HEK293T (cell line): ENCODE measurements at regions not wholly inside any gene's neighbourhood (a gene's known extent, or its start where the extent isn't known, plus 50 kb on each side); places are given as distances from the start of the nearest gene placed in this dataset.

ENCODE experiments used
- CTCF ChIA-PET: fragments of 350-600 bp; formaldehyde crosslinking; extraction: SDS; loops from one replicate; lab custom pipeline; 2021; ENCODE audit warnings: antibody characterized with exemption, inconsistent platforms; lab: Yijun Ruan, JAX
- POLR2A ChIA-PET: fragments of 350-600 bp; formaldehyde crosslinking; extraction: SDS; loops from one replicate; lab custom pipeline; 2020; ENCODE audit warnings: antibody characterized with exemption, inconsistent platforms; lab: Yijun Ruan, JAX
- DNase-seq: peaks from one replicate; pipeline ENCODE4 v3.0.0; 2012; ENCODE audit warnings: mixed read lengths; ENCODE audit errors: extremely low spot score
- ARNT ChIP-seq: fragments of 450-650 bp; IDR thresholded peaks from 2 replicates; pipeline ENCODE4 v1.6.1; 2017; ENCODE audit warnings: mild to moderate bottlenecking
- BHLHE40 ChIP-seq: fragments of 450-650 bp; IDR thresholded peaks from 2 replicates; pipeline ENCODE4 v1.6.1; 2016; ENCODE audit warnings: mild to moderate bottlenecking, moderate library complexity, borderline replicate concordance
- CTBP1 ChIP-seq: fragments of 450-650 bp; IDR thresholded peaks from 2 replicates; pipeline ENCODE4 v1.6.1; 2016; ENCODE audit warnings: borderline replicate concordance
- ELF4 ChIP-seq: fragments of 450-650 bp; IDR thresholded peaks from 2 replicates; pipeline ENCODE4 v1.6.1; 2017; ENCODE audit warnings: antibody characterized with exemption
- FOXA1 ChIP-seq: fragments of 450-650 bp; IDR thresholded peaks from 2 replicates; pipeline ENCODE4 v1.6.1; 2016; ENCODE audit warnings: mild to moderate bottlenecking
- FOXK2 ChIP-seq: fragments of 450-650 bp; IDR thresholded peaks from 2 replicates; pipeline ENCODE4 v1.6.1; 2016; ENCODE audit warnings: mild to moderate bottlenecking
- FOXM1 ChIP-seq: fragments of 450-650 bp; IDR thresholded peaks from 2 replicates; pipeline ENCODE4 v1.6.1; 2017; ENCODE audit warnings: mild to moderate bottlenecking, borderline replicate concordance
- HDGF ChIP-seq: fragments of 450-650 bp; IDR thresholded peaks from 2 replicates; pipeline ENCODE4 v1.6.1; 2017; ENCODE audit warnings: antibody characterized with exemption, borderline replicate concordance
- L3MBTL2 ChIP-seq: fragments of 450-650 bp; conservative IDR thresholded peaks from 2 replicates; pipeline ENCODE4 v1.6.1; 2016; ENCODE audit warnings: mild to moderate bottlenecking
- LEF1 ChIP-seq: fragments of 450-650 bp; IDR thresholded peaks from 2 replicates; pipeline ENCODE4 v1.6.1; 2017; ENCODE audit warnings: mild to moderate bottlenecking, borderline replicate concordance
- NFRKB ChIP-seq: fragments of 450-650 bp; IDR thresholded peaks from 2 replicates; pipeline ENCODE4 v1.6.1; 2016; ENCODE audit warnings: mild to moderate bottlenecking, moderate library complexity
- PKNOX1 ChIP-seq: fragments of 450-650 bp; IDR thresholded peaks from 2 replicates; pipeline ENCODE4 v1.6.1; 2016
- SP1 ChIP-seq: fragments of 450-650 bp; IDR thresholded peaks from 2 replicates; pipeline ENCODE4 v1.6.1; 2017
- SUZ12 ChIP-seq: fragments of 450-650 bp; IDR thresholded peaks from 2 replicates; pipeline ENCODE4 v1.6.1; 2016; ENCODE audit warnings: mild to moderate bottlenecking
- TARDBP ChIP-seq: fragments of 450-650 bp; IDR thresholded peaks from 2 replicates; pipeline ENCODE4 v1.6.1; 2016
- ZNF384 ChIP-seq: fragments of 450-650 bp; IDR thresholded peaks from 2 replicates; pipeline ENCODE4 v1.6.1; 2016

- POLR2A ChIA-PET = no interaction called here
- CTCF ChIA-PET = no interaction called here
- TF ChIP-seq CTBP1 (no peak), HDGF (no peak), FOXK2 (no peak), BHLHE40 (no peak), FOXM1 (no peak), L3MBTL2 (no peak), LEF1 (no peak), SUZ12 (no peak), TARDBP (no peak)
- no peak for DNase-seq
These were observed 130.5 kb downstream of the MED15 start for GRCh38 chr22:20637750-20638506.

- POLR2A ChIA-PET = no interaction called here
- no peak for DNase-seq
- TF ChIP-seq ELF4 (no peak), HDGF (no peak), NFRKB (no peak), SP1 (no peak), FOXM1 (no peak), CTBP1 (no peak), L3MBTL2 (no peak), BHLHE40 (no peak), SUZ12 (no peak), PKNOX1 (no peak), ARNT (no peak), LEF1 (no peak)
- CTCF ChIA-PET = no interaction called here
These were observed 131.1 kb downstream of the MED15 start for GRCh38 chr22:20638507-20638870.

- TF ChIP-seq ZNF384 (no peak), SP1 (no peak), PKNOX1 (no peak), BHLHE40 (no peak), FOXK2 (no peak), NFRKB (no peak), HDGF (no peak), FOXM1 (no peak), LEF1 (no peak), ELF4 (no peak), ARNT (no peak), FOXA1 (no peak), CTBP1 (no peak), TARDBP (no peak), SUZ12 (no peak), L3MBTL2 (no peak)
- CTCF ChIA-PET = interaction anchor here (0.6 kb wide), 1 partner anchor 92 kb away, joined by 3 read pairs; no protein-coding TSS in a partner anchor
- POLR2A ChIA-PET = no interaction called here
- no peak for DNase-seq
These were observed 131.9 kb downstream of the MED15 start for GRCh38 chr22:20639343-20639742.

- ChIA-PET CTCF (no interaction called here), POLR2A (no interaction called here)
- no peak for DNase-seq
- TF ChIP-seq FOXA1 (no peak), NFRKB (no peak)
These were observed 132.3 kb downstream of the MED15 start for GRCh38 chr22:20639750-20640149.

- no peak for TF ChIP-seq SP1
- no peak for TF ChIP-seq FOXA1
- TF ChIP-seq CTBP1 = no peak
- no peak for TF ChIP-seq BHLHE40
- no peak for TF ChIP-seq LEF1
- TF ChIP-seq SUZ12 = no peak
- TF ChIP-seq FOXM1 = no peak
- no peak for TF ChIP-seq ARNT
- TF ChIP-seq FOXK2 = no peak
- TF ChIP-seq ELF4 = no peak
- no peak for TF ChIP-seq NFRKB
- TF ChIP-seq TARDBP = no peak
- no peak for TF ChIP-seq HDGF
- DNase-seq = no peak
- ChIA-PET CTCF (no interaction called here), POLR2A (no interaction called here)
These were observed 132.6 kb upstream of the SERPIND1 start for GRCh38 chr22:20641198-20641892.

- POLR2A ChIA-PET = no interaction called here
- DNase-seq = no peak
- CTCF ChIA-PET = no interaction called here
- TF ChIP-seq HDGF (no peak), SUZ12 (no peak), PKNOX1 (no peak), L3MBTL2 (no peak), LEF1 (no peak), TARDBP (no peak), SP1 (no peak), NFRKB (no peak)
These were observed 131.9 kb upstream of the SERPIND1 start for GRCh38 chr22:20641919-20642579.
